HFFc6 (cell line): ENCODE measurements at regions not wholly inside any gene's neighbourhood (a gene's known extent, or its start where the extent isn't known, plus 50 kb on each side); places are given as distances from the start of the nearest gene placed in this dataset.

Experiments
- DNase-seq: peaks from one replicate; pipeline ENCODE4 v3.0.0-alpha.2; 2018
- H3K27ac Mint-ChIP-seq: 2 replicates; pipeline ENCODE4 v1.8.0; 2020; ENCODE audit warnings: mild to moderate bottlenecking, mixed read lengths
- H3K27me3 Mint-ChIP-seq: 2 replicates; pipeline ENCODE4 v1.8.0; 2021; ENCODE audit warnings: mild to moderate bottlenecking, moderate library complexity, mixed read lengths; ENCODE audit not compliant: insufficient read depth
- H3K36me3 Mint-ChIP-seq: 2 replicates; pipeline ENCODE4 v1.8.0; 2021; ENCODE audit warnings: low read depth, mixed read lengths
- H3K4me1 Mint-ChIP-seq: 2 replicates; pipeline ENCODE4 v1.8.0; 2020; ENCODE audit warnings: low read depth, mixed read lengths
- H3K4me3 Mint-ChIP-seq: 2 replicates; pipeline ENCODE4 v1.8.0; 2020; ENCODE audit warnings: mild to moderate bottlenecking, moderate library complexity, mixed read lengths
- H3K9me3 Mint-ChIP-seq: 2 replicates; pipeline ENCODE4 v1.8.0; 2020; ENCODE audit warnings: mild to moderate bottlenecking, mixed read lengths
- TF ChIP-seq, protein P1 (sequence below): fragments of 200-600 bp; sonication (generic); IDR thresholded peaks from 2 replicates; pipeline ENCODE4 v1.5.0; 2021; ENCODE audit warnings: antibody characterized with exemption, mild to moderate bottlenecking

GRCh38 chr11:45024316-45024715 lies 73.6 kb upstream of the TP53I11 start:
- H3K27ac Mint-ChIP-seq = no peak overlapping the region
- DNase-seq = no peak
- H3K9me3 Mint-ChIP-seq = no peaks in the 10 kb centered on the region
- no peaks in the 10 kb centered on the region for H3K36me3 Mint-ChIP-seq
- H3K27me3 Mint-ChIP-seq = peaks cover 50% of the 10 kb centered on the region
- H3K4me3 Mint-ChIP-seq = no peak overlapping the region
- TF ChIP-seq, protein P1, sequence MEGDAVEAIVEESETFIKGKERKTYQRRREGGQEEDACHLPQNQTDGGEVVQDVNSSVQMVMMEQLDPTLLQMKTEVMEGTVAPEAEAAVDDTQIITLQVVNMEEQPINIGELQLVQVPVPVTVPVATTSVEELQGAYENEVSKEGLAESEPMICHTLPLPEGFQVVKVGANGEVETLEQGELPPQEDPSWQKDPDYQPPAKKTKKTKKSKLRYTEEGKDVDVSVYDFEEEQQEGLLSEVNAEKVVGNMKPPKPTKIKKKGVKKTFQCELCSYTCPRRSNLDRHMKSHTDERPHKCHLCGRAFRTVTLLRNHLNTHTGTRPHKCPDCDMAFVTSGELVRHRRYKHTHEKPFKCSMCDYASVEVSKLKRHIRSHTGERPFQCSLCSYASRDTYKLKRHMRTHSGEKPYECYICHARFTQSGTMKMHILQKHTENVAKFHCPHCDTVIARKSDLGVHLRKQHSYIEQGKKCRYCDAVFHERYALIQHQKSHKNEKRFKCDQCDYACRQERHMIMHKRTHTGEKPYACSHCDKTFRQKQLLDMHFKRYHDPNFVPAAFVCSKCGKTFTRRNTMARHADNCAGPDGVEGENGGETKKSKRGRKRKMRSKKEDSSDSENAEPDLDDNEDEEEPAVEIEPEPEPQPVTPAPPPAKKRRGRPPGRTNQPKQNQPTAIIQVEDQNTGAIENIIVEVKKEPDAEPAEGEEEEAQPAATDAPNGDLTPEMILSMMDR = no peak
- peaks cover 18% of the 10 kb centered on the region for H3K4me1 Mint-ChIP-seq

- no peak overlapping the region for H3K27ac Mint-ChIP-seq
- DNase-seq = no peak
These were observed 74.3 kb upstream of the TP53I11 start for GRCh38 chr11:45024846-45025588.

DNA sequence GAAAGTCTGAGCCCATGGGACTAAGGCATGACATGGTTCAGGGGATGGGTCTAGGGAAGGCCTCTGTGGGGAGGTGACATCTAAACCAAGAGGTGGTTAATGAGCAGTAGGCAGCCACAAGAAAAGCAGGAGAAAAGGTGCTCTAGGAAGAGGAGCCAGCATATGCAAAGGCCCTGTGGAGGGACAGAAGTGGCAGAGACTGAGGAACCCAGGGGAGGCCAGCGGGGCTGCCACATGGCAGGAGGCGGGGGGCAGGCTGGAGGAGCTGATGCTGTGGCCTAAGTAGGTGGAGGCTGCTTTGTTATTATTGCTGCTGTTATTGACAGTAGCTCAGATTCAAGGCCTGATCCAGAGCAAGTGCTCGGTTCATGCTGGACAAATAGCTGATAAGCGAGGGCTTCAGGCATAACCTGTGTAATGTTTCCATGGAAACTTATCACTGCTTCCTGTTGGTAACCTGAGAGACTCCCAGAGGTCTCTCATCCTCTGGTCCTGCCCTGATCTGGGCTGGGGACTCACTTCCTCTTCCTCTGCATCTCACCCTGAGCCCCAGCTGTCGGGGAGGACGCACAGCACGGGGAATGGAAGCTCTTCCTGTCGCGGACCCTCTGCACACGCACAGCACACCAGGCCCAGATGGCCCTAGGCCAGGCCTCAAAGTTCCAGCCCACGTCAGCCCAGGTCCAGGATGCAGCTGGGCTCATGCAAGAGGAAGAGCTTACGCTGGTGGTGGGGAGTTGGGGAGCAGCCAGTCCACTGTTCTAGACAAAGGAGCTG lies 75.2 kb upstream of the TP53I11 start:
- no peak overlapping the region for H3K4me3 Mint-ChIP-seq
- H3K4me1 Mint-ChIP-seq = peaks cover 18% of the 10 kb centered on the region
- no peaks in the 10 kb centered on the region for H3K9me3 Mint-ChIP-seq
- TF ChIP-seq, protein P1 = no peak
- DNase-seq = no peak
- H3K27me3 Mint-ChIP-seq = peaks cover 50% of the 10 kb centered on the region
- no peaks in the 10 kb centered on the region for H3K36me3 Mint-ChIP-seq
- H3K27ac Mint-ChIP-seq = no peak overlapping the region

More at GRCh38 chr11:45024846-45025588, 74.3 kb upstream of the TP53I11 start:
- H3K4me3 Mint-ChIP-seq = no peak overlapping the region
- TF ChIP-seq, protein P1 = no peak
- H3K4me1 Mint-ChIP-seq = peaks cover 18% of the 10 kb centered on the region
- H3K27me3 Mint-ChIP-seq = peaks cover 51% of the 10 kb centered on the region
- no peaks in the 10 kb centered on the region for H3K9me3 Mint-ChIP-seq
- no peaks in the 10 kb centered on the region for H3K36me3 Mint-ChIP-seq

DNA sequence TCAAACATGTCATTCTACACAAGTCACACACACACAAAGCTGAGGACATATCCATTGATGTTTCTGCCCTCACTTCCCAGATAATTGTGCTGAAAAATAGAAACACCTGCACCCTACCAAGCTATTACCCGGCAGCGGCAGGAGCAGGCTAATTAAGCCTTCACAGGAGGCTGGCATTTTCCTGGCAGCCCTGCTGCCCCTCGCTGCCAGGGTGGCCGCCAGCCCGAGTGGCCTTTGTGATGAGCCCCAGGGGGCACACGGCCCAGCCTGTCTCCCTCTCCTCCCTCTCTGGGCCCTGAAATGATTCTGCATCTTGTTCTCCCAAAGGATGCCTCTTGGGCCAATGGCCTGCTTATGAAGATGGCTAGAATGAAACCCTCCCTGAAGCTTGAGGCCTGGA lies 76.2 kb upstream of the TP53I11 start:
- no peak for DNase-seq
- TF ChIP-seq, protein P1 = no peak
- no peaks in the 10 kb centered on the region for H3K9me3 Mint-ChIP-seq
- peaks cover 50% of the 10 kb centered on the region for H3K27me3 Mint-ChIP-seq
- H3K36me3 Mint-ChIP-seq = no peaks in the 10 kb centered on the region
- no peak overlapping the region for H3K27ac Mint-ChIP-seq
- H3K4me3 Mint-ChIP-seq = no peak overlapping the region
- peaks cover 15% of the 10 kb centered on the region for H3K4me1 Mint-ChIP-seq

- no peaks in the 10 kb centered on the region for H3K36me3 Mint-ChIP-seq
- DNase-seq = no peak
- no peaks in the 10 kb centered on the region for H3K9me3 Mint-ChIP-seq
- TF ChIP-seq, protein P1 = no peak
- H3K4me1 Mint-ChIP-seq = peaks cover 10% of the 10 kb centered on the region
- peaks cover 54% of the 10 kb centered on the region for H3K27me3 Mint-ChIP-seq
- no peak overlapping the region for H3K4me3 Mint-ChIP-seq
- H3K27ac Mint-ChIP-seq = no peak overlapping the region
These were observed 76.6 kb upstream of the TP53I11 start for GRCh38 chr11:45027312-45027711.
